Mammary epithelial cell (primary cell): ENCODE measurements at regions not wholly inside any gene's neighbourhood (a gene's known extent, or its start where the extent isn't known, plus 50 kb on each side); places are given as distances from the start of the nearest gene placed in this dataset.

Experiments used
- EZH2 ChIP-seq: IDR thresholded peaks from 2 replicates; pipeline ENCODE4 v1.6.1; 2012; ENCODE audit warnings: low read length, inconsistent platforms, borderline replicate concordance
- TF ChIP-seq, protein P1 (sequence below), 2 donors: IDR thresholded peaks in 1 of 2; conservative IDR thresholded peaks in 1 of 2; 2 replicates each; pipeline ENCODE4 v1.5.1; 2011 to 2012; ENCODE audit warnings: inconsistent platforms in 2 of 2, low read length in 2 of 2, mild to moderate bottlenecking in 2 of 2, control low read depth in 1 of 2, low read depth in 1 of 2; ENCODE audit not compliant: insufficient read depth in 1 of 2; ENCODE audit errors: extremely low read depth in 1 of 2

DNA sequence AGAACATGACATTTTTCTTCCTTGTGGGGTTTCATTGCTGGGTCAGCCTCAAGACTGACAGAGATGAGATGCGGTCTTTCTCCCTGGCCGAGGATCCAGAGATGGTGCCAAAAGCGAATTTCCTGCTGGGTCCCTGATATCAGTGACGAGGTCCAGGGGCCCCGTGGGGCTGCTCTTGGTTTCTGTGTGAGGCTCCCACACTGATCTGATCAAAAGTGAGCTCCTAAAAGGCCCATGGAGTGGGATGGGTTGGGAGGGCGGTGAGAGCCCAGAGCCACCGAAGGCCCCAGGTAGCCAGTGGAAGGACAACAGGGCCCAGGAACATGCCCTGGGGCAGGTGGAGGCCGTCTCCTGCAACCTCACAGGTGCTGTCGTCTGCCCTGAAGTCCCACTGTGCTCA is 208.4 kb upstream of the CDH4 start:
- TF ChIP-seq, protein P1, sequence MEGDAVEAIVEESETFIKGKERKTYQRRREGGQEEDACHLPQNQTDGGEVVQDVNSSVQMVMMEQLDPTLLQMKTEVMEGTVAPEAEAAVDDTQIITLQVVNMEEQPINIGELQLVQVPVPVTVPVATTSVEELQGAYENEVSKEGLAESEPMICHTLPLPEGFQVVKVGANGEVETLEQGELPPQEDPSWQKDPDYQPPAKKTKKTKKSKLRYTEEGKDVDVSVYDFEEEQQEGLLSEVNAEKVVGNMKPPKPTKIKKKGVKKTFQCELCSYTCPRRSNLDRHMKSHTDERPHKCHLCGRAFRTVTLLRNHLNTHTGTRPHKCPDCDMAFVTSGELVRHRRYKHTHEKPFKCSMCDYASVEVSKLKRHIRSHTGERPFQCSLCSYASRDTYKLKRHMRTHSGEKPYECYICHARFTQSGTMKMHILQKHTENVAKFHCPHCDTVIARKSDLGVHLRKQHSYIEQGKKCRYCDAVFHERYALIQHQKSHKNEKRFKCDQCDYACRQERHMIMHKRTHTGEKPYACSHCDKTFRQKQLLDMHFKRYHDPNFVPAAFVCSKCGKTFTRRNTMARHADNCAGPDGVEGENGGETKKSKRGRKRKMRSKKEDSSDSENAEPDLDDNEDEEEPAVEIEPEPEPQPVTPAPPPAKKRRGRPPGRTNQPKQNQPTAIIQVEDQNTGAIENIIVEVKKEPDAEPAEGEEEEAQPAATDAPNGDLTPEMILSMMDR (conservative IDR thresholded peaks at IDR 0.05 in 1 of 2, IDR thresholded peaks at IDR 0.05 in 1 of 2; ENCODE audit: extremely low read depth in 1 of 2, insufficient read depth in 1 of 2, low read depth in 1 of 2, low read length in 2 of 2), result no peak
- TF ChIP-seq EZH2, result no peak
